HG02938 (cell line): ENCODE measurements at regions not wholly inside any gene's neighbourhood (a gene's known extent, or its start where the extent isn't known, plus 50 kb on each side); places are given as distances from the start of the nearest gene placed in this dataset.
"Not testable (repeated sequence)": the region's sequence is repeated elsewhere in the genome, so short reads cannot be mapped to it uniquely, and the experiment has no call there.

Source experiments
- ATAC-seq: cut with Tn5 transposase; IDR thresholded peaks from one replicate; pipeline ENCODE4 v1.9.1; 2021; ENCODE audit warnings: mild to moderate bottlenecking, moderate library complexity; ENCODE audit not compliant: unreplicated experiment

DNA sequence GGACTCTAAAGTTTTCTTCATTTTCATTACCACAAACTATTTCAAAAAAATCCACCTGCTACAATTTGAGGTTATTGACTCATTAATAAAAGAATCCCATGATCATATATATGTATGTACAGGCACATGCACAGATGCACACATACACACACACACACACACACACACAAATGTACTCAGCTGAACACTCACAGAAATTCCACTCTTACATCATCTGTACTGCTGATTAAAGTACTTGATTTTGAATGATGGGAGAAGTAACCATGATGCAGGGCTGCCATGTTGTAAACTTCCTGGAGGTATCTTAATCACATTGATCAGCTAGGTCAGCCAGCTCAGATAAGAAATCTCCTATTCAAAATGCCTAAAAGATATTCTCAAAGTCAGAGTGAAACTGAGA lies 1313.2 kb upstream of the NRXN1 start:
- ATAC-seq: no peak

DNA sequence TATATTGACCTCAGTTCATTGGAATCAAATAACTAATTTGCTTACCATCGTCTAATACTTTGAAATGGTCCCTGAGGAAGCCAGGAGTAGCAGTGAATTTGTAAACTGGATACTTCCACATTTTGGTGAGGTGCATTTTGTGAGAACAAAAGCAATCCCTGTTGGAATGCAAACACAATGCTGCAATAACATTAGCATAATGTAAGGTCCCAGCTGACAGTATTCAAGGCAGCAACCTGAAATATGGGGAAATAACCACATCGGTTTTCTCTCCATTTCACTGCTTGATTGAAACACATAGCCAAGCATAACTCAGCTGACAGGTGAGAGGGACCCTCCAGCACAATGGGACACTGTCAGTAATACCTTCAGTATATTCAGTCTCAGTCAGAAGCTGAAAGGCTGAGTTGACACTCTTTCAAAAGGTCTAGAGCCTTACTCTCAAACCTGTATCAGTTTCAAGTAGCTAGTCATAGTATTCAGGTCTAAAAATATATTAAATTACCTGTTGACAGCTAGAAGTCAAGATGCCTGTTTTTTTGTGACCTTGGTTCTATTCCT lies 1311.9 kb upstream of the NRXN1 start:
- no peak for ATAC-seq

DNA sequence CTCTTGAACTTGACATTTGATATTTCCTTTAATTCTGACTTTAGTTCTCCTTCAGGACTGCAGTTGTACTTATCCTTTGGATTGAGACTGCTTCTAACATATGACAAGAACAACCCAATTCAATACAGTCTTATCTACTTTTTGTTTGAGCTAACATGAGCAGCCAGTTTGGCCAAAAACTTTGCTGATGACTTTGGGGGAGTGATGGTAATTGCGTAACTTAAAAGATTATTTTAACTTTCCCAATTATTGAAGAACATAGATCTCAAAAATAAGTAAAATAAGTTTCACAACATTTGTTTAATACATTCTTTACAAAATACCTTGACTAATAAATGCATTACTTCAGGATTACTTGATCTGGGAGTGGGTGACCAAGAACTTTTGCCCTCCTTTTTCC lies 1311.1 kb upstream of the NRXN1 start:
- ATAC-seq: no peak

DNA sequence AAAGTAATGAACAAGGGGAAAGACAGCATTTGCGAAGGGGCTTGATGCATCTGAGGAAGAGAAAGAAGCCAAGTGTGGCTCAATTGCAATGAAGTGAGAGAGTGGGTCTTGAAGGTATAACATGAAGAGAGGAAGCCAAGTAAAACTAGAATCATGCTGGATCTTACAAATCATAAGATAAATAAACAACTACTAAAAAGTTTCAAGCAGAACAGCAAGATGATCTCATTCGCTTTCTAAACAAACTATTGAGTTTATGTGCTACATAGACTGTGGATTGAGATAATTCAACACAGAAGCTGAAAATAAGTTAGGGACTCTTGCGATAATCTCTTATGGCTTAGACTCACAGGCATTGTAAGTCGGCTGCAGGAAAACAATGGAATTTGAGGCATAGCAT lies 1310.5 kb upstream of the NRXN1 start:
- ATAC-seq: no peak

DNA sequence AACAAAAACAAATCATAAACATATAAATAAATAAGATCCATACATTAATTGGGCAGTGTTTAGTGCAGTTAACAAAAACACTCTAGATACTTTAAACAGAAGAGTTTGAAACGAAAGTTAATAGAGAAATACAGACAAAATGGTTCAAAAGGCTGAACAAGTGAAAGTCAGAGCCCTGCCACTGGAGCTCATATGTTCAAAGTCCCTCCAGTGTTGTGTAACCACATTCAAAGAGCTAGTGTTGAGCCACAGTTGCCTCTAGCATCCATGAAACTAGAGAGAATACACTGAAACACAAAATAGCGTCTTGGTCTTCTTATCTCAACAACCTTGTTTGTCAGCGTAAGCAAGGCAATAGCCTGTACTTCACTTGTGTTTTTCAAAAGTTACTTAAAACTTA lies 1309.8 kb upstream of the NRXN1 start:
- no peak for ATAC-seq

DNA sequence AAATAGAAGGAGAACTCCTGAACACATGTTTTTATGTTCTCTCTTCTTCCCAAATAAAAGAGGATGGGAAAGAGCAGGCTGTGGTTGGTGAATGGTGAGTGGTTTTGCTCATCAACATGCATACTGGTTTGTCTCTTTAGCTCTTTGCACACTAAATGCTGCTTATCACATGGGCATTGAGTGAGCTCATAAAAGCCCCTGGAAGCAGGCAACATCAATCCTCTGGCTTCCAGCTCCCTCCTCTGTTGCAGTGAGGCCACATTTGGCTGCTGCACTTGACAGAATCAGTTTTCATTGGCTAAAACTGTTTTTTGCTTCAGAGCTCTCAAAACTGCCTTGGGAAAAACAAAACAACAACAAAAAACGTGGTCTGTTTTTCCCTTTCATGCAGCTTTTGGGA lies 1308.2 kb upstream of the NRXN1 start:
- ATAC-seq: no peak

DNA sequence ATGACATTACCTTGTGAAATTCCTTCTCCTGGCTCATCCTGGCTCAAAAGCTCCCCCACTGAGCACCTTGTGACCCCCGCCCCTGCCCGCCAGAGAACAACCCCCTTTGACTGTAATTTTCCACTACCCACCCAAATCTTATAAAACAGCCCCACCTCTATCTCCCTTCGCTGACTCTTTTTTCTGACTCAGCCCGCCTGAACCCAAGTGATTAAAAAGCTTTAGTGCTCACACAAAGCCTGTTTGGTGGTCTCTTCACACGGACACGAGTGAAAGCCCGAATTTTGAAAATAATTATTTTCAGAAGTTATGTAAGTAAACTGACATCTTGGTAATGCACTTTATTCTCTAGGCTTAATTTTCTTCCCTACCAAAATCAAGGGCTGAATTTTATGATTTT lies 1305.9 kb upstream of the NRXN1 start:
- ATAC-seq: not testable (repeated sequence)

DNA sequence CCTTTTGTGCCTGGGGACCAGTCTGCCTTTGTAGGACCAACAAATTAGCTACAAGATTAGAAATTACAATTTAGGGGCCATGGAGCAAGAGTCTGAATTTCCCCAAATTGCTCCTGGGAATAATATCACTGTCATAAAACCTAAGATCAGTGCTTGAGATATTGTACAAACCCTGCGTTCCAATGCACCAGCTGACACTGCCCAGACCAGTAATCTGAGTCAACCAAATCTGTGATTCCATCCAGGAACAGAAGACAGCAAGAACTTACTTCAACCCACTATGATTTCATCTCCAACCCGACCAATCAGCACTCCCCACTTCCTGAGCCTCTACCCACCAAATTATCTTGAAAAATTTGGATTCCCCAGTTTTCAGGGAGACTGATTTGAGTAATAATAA lies 1305.0 kb upstream of the NRXN1 start:
- no peak for ATAC-seq

DNA sequence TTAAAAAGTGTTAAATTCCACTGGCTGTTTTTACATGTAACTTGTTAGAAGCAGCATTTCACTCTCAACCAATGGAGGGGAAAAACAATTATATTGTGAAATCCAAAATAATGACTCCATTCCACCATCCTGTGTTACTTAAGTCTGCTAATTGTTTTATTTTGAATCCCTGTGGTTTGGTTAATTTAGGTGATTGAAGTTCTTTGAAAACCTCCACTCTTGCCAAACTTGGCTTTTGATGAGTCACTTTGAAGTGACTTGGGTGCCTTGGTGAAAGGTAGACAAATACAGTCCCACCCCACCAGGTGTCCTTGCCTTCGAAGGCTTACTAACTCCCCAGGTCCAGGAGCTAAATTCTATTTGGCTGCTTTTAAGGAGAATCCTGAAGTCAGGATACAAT lies 1303.8 kb upstream of the NRXN1 start:
- no peak for ATAC-seq

DNA sequence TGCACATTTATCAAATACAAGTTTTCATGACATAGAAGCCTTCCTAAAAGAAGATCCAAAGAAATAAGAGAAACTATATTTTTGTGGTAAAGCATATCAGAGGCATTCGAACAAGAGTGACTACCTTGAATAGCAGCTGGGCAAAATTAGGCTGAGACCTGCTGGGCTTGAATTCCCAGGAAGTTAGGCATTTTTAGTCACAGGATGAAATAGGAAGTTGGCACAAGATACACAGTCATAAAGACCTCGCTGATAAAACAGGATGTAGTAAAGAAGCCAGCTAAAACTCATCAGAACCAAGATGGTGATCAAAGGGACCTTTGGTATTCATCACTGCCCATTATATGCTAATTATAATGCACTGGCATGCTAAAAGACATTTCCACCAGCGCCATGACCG lies 1302.3 kb upstream of the NRXN1 start:
- ATAC-seq: no peak

DNA sequence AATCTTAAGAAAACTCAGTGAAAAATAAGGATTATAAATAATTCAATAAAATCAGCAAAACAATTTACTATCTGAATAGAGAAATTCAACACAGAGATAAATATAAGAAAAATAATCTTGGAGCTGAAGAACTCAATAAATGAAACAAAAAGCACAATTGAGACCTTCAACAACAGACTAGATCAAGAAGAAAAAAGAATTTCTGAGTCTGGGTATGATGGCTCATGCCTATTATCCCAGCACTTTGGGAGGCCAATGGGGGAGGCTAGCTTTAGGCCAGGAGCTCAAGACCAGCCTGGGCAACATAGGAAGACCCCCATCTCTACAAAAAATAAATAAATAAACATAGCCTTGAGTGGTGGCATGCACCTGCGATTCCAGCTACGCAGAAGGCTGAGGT lies 1295.7 kb upstream of the NRXN1 start:
- ATAC-seq: no peak

DNA sequence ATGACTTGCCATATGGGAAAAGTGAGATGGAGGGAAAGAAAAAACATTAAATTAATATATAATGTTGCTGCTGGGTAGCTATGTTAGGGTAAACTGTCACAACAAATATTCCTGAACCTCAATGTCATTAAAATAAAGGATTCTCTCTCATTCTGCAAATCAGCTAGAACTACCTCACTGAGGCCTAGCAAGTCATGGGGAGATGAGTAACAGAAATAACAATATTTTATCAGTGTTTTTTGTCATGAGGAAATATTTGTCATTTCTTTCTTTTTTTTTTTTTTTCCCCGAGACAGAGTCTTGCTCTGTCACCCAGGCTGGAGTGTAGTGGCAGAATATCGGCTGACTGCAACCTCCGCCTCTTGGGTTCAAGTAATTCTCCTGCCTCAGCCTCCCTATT lies 1282.3 kb upstream of the NRXN1 start:
- no peak for ATAC-seq

DNA sequence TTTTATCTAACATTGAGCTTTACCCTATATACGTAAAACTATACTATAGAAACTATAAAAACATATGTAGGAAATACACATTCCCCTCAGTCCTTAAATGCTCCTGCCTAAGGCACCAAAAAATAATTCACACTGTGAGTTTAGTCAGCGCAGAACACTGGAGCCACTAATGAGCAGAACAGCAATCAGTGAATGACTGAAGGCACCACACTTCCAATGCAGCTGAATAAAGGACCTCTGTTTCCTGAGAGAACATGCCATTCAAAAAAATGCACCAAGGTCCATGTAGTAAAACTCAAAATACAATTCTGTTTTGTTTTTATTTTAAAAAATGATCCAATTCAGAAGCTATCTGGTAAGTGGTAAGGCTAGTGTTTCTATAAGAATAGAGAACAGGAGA lies 1280.6 kb upstream of the NRXN1 start:
- ATAC-seq: no peak

DNA sequence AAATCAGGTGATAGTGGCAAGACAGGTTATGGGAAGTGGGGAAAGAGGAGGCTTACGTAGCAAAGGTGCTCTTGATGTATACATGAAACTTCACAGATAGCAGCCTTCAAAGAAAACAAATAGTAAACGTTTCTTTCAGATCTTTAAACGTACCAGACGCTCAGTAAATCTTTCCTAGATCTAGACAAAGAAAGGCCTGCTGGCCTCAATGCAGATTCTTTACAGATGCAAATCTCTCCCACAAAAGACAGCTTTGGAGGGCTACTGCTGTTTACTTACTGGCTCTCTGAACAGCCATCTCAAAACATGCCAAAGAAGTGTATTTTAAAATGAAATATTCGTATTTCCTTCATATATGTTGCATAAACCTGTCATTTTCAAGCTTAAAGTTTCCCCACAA lies 1279.9 kb upstream of the NRXN1 start:
- no peak for ATAC-seq

DNA sequence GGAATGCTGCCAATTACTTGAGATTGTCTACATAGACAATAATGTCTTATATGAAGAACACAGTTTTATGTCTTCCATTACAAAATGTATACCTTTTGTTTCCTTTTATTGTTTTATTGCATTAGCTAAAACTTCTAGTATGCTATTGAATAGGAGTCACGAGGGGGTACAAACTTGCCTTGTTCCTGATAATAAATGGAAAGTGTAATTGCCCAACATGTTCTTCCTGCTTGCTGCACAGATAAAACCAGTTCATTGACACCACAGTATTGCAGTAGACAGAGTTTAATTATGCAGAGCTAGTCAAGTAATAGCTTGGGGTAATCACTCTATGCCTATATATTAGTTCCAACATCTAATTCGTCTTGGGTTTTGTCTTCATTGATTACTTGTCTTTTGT lies 1276.2 kb upstream of the NRXN1 start:
- no peak for ATAC-seq

DNA sequence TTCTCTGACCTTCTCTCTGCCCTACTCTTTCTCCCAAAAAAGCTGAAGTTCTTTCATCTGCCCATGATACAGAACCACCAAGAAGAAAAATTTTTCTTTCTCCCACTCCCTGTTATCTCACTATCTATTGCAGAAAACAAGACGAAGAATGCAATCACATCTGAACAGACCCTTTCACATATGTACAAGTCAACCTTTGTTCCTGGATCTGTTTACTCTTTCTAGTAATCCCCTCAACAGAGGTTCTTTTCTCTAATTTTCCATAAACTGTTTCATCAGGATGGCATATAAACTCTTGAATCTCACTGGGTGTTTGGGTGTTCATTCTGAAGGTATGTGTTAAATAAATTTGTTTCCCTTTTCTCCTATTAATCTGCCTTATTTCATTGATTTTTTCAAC lies 1262.7 kb upstream of the NRXN1 start:
- ATAC-seq: no peak

DNA sequence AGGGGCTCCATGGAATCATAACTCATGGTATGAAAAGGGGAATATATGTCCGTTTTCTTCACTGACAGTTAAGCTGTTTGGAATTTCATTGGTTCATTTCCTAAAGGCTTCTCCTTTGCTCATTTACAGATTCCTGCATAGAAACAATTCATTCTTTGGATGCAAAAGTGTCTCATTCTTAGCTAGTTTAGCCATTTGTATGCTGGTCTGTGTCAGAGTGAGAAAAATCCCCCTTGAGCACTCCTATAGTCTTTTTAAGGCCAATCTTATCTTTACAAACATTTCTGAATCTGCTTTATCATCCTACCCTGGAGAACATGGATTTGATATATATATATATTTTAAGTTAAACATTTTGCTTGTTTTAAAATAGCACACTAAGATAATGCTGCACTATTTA lies 1260.9 kb upstream of the NRXN1 start:
- ATAC-seq: no peak

DNA sequence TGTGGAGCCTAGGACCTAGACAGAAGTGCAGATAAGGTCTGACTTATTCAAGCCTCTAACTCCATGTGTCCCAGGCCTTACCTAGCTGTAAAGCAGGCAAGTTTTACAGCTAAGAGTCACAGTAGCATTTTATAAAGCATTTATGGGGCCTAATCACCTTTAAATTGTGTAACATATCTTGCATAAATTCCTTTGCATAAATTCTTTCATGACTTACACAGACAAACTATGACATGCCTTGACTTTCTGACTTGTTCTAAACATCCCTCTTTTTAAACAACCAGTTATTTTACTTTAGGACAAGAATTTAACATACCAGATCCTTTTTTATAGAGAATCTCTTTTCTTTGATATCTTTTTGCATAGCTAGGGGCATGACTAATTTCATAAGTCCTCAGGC lies 1257.8 kb upstream of the NRXN1 start:
- no peak for ATAC-seq

DNA sequence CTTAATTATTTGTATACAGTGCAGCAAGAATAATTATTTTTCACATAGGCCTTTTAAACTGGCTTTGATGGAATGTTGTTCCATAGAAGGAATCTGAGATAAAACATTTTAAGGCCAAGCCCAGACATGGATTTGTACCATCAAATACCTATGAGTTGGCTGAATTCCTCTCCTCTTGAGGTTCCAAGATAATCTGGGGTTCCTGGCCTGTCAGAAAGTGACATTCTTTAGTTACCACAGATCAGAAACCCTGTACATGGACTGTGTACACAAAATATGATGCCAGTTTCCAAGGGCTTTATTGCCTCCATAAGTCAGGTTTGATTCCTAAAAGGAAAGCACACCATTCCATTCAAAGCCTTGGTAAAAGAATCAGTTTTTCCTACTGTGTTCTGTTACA lies 1256.7 kb upstream of the NRXN1 start:
- no peak for ATAC-seq

DNA sequence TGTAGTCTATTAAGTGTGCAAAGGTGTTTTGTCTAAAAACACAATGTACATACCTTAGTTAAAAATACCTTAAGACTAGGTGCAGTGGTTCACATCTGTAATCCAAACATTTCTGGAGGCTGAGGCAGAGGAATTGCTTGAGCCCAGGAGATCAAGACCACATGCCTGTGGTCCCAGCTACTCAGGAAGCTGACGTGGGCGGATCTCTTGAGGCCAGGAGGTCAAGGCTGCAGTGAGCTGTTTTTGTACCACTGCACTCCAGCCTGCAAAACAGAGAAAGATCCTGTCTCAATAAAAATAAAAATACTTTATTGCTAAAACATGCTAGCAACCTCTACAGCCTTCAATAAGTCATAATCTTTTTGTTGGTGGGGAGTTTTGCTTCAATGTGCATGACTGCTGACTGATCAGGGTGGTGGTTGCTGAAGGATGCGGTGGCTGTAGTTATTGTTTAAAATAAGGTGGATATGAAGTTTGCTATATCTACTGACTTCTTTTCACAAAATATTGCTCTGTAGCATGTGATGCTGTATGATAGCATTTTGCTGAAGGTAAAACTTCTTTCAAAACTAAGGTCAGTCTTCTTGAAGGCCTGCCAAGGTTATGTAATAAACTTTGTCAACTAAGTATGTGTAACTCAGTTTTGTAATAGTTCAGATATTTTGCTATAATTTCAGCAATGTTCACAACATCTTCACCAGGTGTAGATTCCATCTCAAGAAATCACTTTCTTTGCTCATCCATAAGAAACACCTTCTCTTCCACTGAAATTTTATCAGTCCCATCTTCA lies 1238.0 kb upstream of the NRXN1 start:
- no peak for ATAC-seq

DNA sequence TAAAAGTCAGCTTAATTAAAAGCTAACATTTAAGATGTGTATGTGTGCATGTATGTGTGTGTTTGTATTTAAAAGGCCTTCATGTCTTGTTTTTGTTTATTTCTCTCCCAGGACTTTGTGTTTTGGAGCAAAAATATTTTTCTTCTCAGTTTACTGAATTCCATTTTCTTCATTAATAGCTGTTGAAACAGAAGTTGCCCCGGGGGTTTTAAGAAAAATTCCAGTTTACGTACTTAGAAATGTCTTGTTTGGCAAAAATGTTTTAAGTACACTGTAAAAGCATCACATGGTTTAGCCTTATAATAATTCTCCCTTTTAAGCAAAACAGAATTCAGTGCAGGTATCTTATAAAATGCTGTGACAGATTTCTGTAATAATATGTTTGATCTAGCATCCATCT lies 1233.0 kb upstream of the NRXN1 start:
- no peak for ATAC-seq

DNA sequence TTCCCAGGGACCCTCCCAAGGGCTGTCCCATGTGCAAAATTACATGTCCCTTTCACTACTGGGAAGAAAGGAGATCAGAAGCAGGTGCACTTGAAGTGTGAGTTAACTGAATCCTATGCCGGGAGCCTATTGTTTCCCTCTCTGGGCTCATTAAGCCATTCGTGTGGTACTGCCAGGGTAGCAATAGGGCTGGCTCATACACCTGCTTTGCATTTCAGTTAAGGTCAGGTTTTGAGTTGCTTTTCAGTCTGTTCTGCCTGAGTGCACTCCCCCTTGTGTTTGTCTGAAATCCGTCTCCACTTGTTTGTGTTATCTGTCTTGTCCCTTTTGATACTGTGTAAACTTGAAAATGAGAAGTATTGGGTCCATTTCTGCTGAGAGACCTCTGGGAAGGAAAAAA lies 1232.6 kb upstream of the NRXN1 start:
- no peak for ATAC-seq

DNA sequence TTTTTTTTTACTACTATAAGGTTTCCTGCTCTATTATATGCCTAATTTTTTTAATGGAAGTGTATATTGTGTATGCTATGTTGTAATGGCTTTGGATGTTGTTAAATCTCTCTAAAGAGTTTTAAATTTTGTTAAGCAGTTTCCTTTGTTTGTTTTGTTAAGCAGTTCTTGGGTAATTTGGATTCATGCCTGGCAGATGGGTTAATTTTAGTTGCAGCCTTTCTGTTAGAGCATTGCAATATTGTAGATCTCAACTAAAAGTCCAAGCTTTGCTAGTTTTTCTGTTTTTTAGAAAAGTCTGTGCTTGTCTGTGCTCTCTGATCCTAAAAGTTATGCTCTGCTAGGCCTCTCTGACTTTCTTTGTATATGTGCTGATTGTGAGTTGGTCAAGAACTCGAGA lies 1229.0 kb upstream of the NRXN1 start:
- ATAC-seq: no peak
